NB4 (cell line): ENCODE measurements at regions not wholly inside any gene's neighbourhood (a gene's known extent, or its start where the extent isn't known, plus 50 kb on each side); places are given as distances from the start of the nearest gene placed in this dataset.
A peak's percentile ranks its signal among the peaks of the same experiment; 100 is the strongest.

Source experiments
- DNase-seq: peaks from one replicate; pipeline ENCODE4 v3.0.0; 2010; ENCODE audit warnings: low read depth
- H3K4me3 ChIP-seq: one replicate; pipeline ENCODE4 v1.5.1; 2011; ENCODE audit warnings: mild to moderate bottlenecking, low read depth, low read length, moderate library complexity
- CTCF ChIP-seq: IDR thresholded peaks from one replicate; pipeline ENCODE4 v1.5.1; 2012; ENCODE audit warnings: low read depth, low read length
- MAX ChIP-seq: IDR thresholded peaks from 2 replicates; pipeline ENCODE4 v1.6.1; 2011; ENCODE audit warnings: low read depth, low read length
- MYC ChIP-seq: IDR thresholded peaks from 2 replicates; pipeline ENCODE4 v1.6.1; 2011; ENCODE audit warnings: low read depth, low read length
- POLR2A ChIP-seq: IDR thresholded peaks from 2 replicates; pipeline ENCODE4 v1.6.1; 2011; ENCODE audit warnings: mild to moderate bottlenecking; ENCODE audit not compliant: insufficient read length; ENCODE audit errors: extremely low read depth

GRCh38 chr7:24134535-24134934, 149.5 kb upstream of the NPY start:
- DNase-seq, result no peak
- no peak for TF ChIP-seq CTCF
- H3K4me3 ChIP-seq, result no peak overlapping the region

GRCh38 chr7:24135003-24135817, 148.8 kb upstream of the NPY start:
- TF ChIP-seq CTCF (no peak), POLR2A (no peak), MYC (no peak), MAX (no peak)
- DNase-seq, result peak; percentile 9
- H3K4me3 ChIP-seq, result no peak overlapping the region

- TF ChIP-seq MYC (no peak), MAX (no peak), CTCF (no peak), POLR2A (no peak)
- H3K4me3 ChIP-seq, result no peak overlapping the region
Measured at GRCh38 chr7:24137338-24137737, 146.7 kb upstream of the NPY start.

GRCh38 chr7:24138343-24138742, 145.6 kb upstream of the NPY start:
- TF ChIP-seq MYC, result no peak
- no peak for TF ChIP-seq MAX
- no peak for TF ChIP-seq CTCF
- no peak for TF ChIP-seq POLR2A
- DNase-seq, result no peak
- H3K4me3 ChIP-seq, result no peak overlapping the region

More at GRCh38 chr7:24137338-24137737, 146.7 kb upstream of the NPY start:
- no peak for DNase-seq

GRCh38 chr7:24140001-24140400, 144.0 kb upstream of the NPY start:
- no peak for DNase-seq
- TF ChIP-seq POLR2A (no peak), MYC (no peak), MAX (no peak), CTCF (no peak)
- no peak overlapping the region for H3K4me3 ChIP-seq
